GM19438 (cell line): ENCODE measurements at regions not wholly inside any gene's neighbourhood (a gene's known extent, or its start where the extent isn't known, plus 50 kb on each side); places are given as distances from the start of the nearest gene placed in this dataset.
"Not testable (repeated sequence)": the region's sequence is repeated elsewhere in the genome, so short reads cannot be mapped to it uniquely, and the experiment has no call there.

Experiments
- ATAC-seq: cut with Tn5 transposase; IDR thresholded peaks from one replicate; pipeline ENCODE4 v1.9.1; 2021; ENCODE audit warnings: low read depth; ENCODE audit not compliant: unreplicated experiment

DNA sequence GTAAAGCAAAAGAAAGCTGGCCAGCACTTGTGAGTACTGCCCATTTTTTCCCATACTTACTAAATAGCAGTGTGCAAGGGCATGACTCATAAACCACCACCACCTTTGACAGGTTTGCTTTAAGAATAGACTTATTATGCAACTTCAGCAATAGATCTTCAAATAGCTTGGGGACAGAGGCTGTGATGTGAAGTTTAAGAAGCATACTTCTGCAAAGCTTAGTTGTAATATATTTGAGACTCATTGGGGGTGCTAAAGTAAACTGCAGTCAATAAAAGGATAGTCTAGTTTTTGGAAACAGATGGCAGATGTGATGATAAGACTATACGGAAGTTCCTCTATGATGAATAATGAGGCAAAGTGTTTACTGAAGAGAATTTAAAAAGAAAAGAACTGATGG is 210.0 kb downstream of the PLA2G4A start:
- ATAC-seq, result no peak

DNA sequence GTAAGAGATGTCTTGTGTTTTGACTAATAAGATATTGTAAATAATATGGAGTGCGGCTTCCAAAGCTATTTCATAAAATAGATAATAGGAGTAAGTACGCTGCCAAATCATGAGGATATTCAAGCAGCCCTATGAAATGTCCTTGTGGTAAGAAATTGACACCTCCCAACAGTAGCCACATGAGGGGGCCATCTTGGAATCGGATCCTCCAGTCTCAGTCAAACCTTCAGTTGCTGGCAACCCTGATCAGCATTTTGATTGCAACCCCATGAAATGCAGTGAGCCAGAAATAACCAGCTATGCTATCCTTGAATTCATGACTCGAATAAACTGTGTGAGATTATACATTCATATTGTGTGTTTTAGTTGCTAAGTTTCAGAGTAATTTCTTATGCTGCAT is 212.4 kb downstream of the PLA2G4A start:
- no peak for ATAC-seq

DNA sequence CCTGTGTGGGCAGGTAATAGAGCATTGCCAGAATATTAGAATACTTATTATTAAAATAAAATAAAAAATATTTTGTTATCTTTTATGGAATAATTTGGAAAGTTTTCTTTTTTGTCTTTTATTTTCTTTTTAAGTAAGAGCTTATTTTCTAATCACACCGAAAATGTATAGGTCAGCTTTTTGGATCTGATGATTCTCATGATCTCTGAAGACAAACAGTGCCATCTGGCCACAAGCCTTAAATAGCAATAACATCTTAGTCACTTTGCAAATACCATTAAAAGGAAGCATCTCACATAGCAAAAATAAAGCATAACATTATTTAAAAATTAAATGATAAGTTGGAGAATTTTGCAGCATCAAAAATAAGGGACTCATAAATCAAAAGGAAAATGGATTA is 213.8 kb downstream of the PLA2G4A start:
- no peak for ATAC-seq

DNA sequence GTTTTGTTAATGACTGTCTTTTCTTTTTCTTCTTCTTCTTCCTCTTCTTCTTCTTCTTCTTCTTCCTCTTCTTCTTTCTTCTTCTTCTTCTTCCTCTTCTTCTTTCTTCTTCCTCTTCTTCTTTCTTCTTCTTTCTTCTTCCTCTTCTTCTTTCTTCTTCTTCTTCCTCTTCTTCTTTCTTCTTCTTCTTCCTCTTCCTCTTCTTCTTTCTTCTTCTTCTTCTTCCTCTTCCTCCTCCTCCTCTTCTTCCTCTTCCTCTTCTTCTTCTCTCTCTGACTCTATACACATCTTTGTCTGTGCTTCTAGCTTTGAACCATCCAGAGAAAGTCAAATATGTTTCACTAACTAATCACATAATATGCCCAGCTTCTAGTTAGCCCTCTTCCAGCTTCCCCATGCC is 214.7 kb downstream of the PLA2G4A start:
- ATAC-seq, result not testable (repeated sequence)

DNA sequence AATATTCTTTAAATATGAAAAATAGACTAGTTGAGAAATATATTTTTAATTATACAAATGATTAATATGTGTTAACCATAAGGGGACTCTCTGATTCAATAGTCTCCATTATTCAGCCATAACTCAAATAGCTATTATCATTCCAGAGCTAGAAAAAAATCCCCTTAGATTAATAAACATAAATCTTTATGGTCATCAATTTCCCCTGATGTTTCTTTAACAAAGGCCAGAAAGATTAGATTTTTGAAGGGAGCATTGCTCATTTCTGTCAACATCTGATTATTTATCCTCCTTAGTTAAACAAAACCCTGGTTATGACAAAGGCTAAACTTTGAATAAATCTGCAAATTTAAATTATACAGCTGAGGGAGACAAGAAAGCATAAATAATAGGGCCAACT is 215.7 kb downstream of the PLA2G4A start:
- no peak for ATAC-seq

DNA sequence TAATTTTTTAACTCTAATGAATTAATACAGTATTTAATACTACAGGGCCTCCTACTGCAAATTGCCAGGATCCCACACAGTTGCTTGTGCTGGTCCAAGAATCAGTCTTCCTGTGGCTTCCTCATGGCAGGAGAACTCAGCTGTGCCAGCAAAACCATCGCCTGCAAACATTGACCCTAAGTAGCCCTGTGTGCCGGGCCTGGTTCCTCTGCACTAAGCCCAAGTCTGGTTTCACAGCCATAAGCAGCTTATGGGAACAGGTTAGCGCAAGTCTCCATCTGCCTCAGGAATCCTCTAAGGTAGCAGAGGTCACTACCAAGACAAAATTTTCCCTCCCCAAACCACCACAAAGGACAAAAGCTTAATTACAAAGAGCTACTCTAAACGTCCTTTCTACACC is 216.6 kb downstream of the PLA2G4A start:
- ATAC-seq, result no peak

DNA sequence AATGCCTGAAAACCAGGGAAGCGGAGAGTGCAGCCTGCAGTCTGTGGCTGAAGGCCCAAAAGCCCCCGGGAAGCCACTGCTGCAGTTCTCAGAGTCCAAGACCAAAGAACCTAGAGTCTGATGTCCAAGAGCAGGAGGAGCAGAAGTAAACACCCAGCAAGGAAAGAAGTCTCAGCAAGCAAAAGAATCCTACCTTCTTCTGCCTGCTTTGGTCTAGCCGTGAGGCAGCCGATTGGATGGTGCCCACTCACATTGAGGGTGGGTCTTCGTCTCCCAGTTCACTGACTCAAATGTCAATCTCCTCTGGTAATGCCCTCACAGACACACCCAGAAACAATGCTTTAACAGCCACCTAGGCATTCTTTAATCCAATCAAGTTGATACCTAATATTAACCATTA is 217.5 kb downstream of the PLA2G4A start:
- no peak for ATAC-seq

DNA sequence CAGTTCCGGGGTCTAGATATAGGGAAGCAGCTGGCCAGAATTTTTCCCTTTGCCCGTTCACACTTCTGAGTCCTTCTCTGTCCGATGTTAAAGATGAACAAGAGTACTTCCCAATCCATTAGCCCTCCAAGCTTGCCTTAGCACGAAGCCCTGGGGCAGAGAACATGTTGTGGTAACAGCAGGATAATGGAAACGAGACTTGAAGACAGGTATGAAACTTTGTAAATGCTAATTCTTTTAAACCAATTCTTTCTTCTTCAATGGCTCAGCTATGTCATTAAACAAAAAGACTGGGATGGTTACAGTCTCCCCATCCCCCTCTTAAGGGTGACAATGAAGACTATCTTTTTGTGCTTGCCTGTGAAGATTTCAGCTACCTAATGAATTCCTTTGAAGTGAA is 218.5 kb downstream of the PLA2G4A start:
- ATAC-seq, result no peak

DNA sequence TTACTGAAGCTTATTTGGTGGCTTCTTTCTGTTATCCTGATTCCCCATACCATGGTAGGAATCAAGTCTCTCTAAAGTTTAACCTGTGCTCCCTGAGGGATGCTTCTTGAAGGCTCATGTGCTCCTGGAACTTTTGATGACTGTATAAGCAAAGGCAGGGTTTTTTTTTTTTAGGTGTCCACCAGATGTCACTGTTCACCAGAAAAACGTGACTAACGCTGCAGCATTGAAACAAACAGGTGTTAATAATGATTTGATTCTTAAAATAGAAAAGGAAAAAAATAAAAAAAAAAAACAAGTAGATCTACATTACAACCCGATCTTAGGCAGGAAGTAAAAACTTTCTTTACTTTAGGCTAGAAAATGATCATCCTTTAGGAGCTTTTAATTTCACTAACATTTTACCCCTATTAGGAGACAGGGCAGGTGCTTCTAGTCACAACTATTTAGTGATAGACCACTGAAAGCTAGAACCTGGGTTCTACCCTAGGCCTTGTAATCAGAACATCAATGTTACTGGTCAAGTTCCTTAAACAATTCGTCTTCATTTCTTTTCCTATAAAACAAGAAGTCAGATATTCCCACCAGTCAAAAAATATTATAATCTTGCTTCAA is 223.0 kb downstream of the PLA2G4A start:
- peak; percentile 89 for ATAC-seq

DNA sequence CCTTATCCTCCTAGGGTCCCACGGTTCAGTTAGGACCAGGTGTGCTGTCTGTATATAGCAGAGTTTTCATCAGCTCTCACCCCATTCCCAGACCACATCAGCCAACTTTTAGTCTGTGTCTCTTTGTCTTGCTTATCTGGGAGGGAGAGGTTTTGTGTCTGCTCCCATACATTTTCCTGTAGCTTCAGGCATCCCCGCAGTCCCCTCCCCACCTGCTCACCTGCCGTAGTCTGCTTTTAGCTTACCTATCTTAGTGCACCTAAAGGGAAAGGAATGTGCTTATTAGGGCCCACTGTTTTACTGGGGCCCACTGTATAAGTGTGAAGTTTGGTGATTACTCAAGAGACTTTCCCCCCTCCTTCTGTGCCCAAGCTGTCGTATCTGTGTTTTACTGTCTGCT is 225.1 kb downstream of the PLA2G4A start:
- ATAC-seq, result no peak

DNA sequence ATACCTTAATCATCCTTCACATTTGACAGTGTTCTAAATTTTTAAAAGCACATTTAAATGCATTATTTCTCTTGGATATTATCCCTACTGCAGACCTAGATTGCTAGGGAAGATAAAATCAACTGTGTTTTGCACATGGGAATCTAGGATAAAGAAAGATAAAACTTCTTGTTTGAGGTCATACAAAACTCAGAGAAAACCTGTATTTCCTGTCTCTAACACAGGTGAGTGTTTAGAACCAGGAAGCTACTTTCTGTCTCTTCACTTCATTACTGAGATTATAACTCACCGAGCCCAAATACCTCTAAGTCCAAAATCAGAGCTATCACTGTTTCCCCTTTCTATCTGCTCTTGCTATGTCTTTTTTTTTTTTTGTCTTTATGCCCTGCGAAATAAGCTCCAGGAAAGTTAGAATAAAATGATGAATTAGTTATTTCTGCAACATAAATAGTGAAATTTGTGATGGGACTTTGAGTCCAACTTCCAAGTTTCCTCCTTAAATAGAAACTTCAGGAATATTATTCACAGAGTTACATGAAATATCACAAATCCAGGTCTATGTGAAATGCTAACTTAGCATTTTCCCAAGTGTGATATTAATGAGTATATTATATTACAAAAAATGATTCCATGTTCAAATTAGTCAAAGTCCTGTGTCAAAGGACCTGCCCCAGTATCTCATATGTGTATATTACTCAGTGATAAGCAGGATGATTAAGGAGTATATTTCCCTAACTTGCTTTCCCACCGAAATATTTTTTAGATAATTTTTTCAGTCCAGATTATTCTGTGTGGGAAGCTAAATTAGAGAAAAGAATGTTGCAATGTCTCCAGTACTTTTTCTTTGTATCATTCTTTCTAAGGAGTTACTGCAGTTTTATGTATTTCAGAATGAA is 226.4 kb downstream of the PLA2G4A start:
- no peak for ATAC-seq

DNA sequence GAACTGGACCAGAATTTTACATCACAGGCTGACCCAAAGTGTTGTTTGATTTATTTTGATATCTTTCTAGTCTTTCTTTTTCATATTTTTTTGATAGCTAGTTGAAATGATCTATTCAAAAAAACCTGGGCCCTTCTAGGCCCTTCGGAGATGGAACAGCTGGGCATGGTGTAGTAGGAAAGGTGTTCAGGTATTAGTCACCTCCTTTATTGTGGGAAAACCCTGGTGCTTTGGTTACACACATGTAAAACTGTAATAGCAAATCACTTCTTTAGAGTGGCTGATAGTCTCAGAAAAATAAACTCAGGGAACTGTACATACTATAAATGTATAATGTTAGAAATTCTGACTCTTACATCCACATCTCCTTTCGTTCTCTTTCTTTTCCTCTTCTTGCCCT is 234.5 kb downstream of the PLA2G4A start:
- no peak for ATAC-seq

DNA sequence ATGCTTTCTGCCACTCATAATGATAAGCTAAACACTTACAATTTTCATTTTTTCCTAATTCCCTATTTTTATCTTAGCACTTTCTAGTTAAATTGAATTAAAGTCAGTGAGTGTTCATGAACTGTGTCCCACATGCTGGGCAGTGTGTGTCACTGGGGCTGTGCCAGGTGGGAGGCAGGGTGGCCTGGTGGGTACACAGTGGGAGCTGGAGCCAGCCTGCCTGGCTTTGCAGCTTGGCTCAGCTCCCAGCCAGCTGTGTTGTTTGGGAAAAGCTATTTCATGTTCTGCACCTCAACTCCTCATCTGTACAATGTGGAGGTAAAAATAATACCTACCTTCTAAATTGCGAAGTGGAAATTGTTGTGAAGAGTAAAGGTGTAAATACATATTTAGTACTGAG is 238.4 kb downstream of the PLA2G4A start:
- no peak for ATAC-seq

DNA sequence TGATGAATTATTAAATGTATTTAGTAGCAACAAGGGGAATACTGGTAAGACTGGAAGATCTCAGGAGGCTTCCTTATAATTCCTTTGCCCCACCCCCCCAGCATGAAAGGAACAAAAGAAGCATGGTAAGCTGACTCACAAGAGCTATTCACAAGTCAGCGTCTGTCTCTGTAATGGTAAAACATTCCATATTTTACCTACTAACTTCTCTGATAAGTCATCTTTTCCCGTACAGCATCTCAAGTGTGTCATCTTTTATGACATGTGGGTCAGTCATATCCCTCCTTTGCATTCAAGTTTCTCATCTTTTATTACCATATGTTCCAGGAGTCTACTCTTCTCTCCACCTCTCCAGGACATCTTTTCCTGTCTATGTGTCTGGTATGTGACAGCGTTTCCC is 241.3 kb downstream of the PLA2G4A start:
- ATAC-seq, result no peak

DNA sequence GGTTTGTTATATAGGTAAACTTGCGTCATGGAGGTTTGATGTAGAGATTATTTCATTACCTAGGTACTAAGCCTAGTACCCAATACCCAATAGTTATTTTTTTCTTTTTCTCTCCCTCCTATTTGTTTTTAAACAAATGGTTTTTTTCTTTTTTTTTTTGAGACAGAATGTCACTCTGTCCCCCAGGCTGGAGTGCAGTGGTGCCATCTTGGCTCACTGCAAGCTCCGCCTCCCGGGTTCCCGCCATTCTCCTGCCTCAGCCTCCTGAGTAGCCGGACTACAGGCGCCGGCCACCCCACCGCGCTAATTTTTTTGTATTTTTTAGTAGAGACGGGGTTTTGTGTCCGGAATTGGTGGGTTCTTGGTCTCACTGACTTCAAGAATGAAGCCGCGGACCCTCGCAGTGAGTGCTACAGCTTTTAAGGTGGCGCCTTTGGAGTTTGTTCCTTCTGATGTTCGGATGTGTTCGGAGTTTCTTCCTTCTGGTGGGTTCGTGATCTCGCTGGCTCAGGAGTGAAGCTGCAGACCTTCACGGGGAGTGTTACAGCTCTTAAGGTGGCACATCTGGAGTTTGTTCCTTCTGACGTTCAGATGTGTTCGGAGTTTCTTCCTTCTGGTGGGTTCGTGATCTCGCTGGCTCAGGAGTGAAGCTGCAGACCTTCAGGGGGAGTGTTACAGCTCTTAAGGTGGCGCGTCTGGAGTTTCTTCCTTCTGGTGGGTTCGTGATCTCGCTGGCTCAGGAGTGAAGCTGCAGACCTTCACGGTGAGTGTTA is 243.7 kb downstream of the PLA2G4A start:
- ATAC-seq, result peak; percentile 84

DNA sequence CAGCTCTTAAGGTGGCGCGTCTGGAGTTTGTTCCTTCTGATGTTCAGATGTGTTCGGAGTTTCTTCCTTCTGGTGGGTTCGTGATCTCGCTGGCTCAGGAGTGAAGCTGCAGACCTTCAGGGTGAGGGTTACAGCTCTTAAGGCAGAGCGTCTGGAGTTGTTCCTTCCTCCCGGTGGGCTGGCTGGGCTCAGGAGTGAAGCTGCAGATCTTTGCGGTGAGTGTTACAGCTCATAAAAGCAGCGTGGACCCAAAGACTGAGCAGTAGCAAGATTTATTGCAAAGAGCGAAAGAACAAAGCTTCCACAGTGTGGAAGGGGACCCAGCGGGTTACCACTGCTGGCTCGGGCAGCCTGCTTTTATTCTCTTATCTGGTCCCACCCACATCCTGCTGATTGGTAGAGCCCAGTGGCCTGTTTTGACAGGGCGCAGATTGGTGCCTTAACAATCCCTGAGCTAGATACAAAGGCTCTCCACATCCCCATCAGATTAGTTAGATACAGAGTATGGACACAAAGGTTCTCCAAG is 244.3 kb downstream of the PLA2G4A start:
- peak; percentile 24 for ATAC-seq

DNA sequence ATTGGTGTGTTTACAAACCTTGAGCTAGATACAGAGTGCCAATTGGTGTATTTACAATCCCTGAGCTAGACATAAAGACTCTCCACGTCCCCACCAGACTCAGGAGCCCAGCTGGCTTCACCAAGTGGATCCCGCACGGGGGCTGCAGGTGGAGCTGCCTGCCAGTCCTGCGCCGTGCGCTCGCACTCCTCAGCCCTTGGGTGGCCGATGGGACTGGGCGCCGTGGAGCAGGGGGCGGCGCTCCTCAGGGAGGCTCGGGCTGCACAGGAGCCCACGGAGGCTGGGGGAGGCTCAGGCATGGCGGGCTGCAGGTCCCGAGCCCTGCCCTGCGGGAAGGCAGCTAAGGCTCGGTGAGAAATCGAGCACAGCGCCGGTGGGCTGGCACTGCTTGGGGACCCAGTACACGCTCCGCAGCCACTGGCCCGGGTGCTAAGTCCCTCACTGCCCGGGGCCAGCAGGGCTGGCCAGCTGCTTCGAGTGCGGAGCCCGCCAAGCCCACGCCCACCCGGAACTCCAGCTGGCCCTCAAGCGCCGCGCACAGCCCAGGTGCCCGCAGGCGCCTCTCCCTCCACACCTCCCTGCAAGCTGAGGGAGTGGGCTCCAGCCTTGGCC is 245.0 kb downstream of the PLA2G4A start:
- ATAC-seq, result not testable (repeated sequence)

DNA sequence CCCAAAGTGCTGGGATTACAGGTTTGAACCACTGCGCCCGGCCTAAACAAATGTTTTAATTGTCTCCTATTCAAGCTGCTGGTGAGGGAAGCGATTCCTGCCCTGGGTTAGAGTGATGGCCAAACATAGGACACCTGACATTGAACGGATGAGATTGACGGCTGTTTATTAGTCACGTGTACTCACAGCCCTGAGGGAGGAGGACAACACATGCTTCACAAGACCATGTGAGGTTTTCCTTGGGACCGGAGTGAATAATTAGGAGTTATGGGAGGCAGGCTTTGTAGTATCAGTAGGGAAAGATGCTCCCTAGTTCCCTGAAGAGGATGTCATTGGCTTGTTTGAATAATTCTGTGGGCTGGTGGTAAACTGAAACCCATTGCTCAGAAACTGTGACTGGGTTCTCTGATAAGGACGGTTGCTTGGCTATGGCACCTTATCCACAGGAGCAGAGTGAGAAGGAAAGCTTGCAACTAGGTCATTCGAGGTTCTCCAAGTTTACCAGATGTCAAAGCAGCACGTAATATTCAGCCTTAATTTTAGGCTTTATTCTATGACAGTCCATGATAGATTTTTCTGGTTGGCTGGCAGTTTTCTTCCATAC is 245.8 kb downstream of the PLA2G4A start:
- no peak for ATAC-seq

DNA sequence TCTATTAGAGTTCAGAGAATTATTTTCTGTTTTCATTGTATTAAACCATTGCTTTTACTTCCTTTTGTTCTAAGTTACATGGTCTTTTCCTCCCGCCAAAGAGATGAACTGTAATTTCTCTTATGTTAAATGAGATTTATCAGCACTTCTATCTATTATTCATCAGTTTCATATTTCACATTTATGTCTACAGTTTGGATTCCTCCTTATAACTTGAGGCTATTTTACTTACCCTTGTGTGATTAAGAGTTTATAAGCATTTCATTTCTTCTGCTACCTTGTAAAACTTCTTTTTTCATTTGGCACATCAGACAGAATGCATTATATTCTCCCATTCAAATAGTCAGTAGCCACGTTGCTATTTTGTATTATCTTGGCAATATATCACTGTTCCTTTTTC is 248.2 kb downstream of the PLA2G4A start:
- ATAC-seq, result no peak

DNA sequence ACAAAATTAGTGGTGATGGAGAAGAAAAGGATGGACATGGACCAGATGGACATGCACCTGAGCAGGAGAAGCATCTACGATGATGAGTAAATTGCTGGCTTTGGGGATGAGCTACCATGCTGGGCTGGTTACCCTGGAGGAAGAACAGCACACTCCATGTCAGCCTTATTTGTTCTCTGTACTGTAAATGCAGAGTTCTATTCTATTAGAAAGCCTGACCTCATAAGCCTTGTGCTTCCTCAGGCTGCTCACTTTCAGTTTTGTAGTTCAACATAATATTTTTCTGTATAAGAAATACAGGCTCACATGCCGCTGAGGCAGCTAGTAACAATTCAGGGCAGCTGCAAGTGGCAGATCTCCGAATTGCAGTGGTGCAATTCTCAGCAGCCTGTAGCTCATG is 249.6 kb downstream of the PLA2G4A start:
- ATAC-seq, result no peak
